OCI-LY3 (cell line): ENCODE measurements at regions not wholly inside any gene's neighbourhood (a gene's known extent, or its start where the extent isn't known, plus 50 kb on each side); places are given as distances from the start of the nearest gene placed in this dataset.

Experiments used
- H2AFZ ChIP-seq: fragments of 200-600, 300-600 bp; shearing (Covaris generic); 2 replicates; pipeline ENCODE4 v1.6.0; 2014; ENCODE audit warnings: antibody characterized with exemption, low read depth, low read length
- H3K27ac ChIP-seq: fragments of 200-600, 300-600 bp; sonication (generic); 2 replicates; pipeline ENCODE4 v1.5.1; 2014; ENCODE audit warnings: mild to moderate bottlenecking, low read length, moderate library complexity, mixed read lengths
- H3K27me3 ChIP-seq: fragments of 200-600, 300-600 bp; sonication (generic); 2 replicates; pipeline ENCODE4 v1.6.1; 2014; ENCODE audit warnings: low read depth, low read length, mixed read lengths
- H3K36me3 ChIP-seq: fragments of 200-600, 300-600 bp; sonication (generic); replicated peaks from 2 replicates; pipeline ENCODE3; 2014; ENCODE audit warnings: low read depth, low read length, mixed read lengths
- H3K4me1 ChIP-seq: fragments of 300-600, 200-600 bp; sonication (generic); 2 replicates; pipeline ENCODE4 v1.6.1; 2014; ENCODE audit warnings: low read length, mixed read lengths
- H3K4me2 ChIP-seq: fragments of 200-600, 300-600 bp; sonication (generic); 2 replicates; pipeline ENCODE4 v1.6.1; 2014; ENCODE audit warnings: low read length, mixed read lengths
- H3K4me3 ChIP-seq: fragments of 300-600, 200-600 bp; sonication (generic); 2 replicates; pipeline ENCODE4 v1.5.1; 2014; ENCODE audit warnings: antibody characterized with exemption, mild to moderate bottlenecking, low read length, moderate library complexity
- H3K79me2 ChIP-seq: fragments of 300-600, 200-600 bp; shearing (Covaris generic); 2 replicates; pipeline ENCODE4 v1.6.1; 2014; ENCODE audit warnings: mild to moderate bottlenecking, low read length, mixed read lengths
- H3K9ac ChIP-seq: fragments of 300-600, 200-600 bp; shearing (Covaris generic); 2 replicates; pipeline ENCODE4 v1.6.0; 2014; ENCODE audit warnings: mild to moderate bottlenecking, low read length, moderate library complexity
- H3K9me3 ChIP-seq: fragments of 200-600, 300-600 bp; shearing (Covaris generic); 2 replicates; pipeline ENCODE4 v1.6.1; 2014; ENCODE audit warnings: low read length, mixed read lengths; ENCODE audit not compliant: insufficient read depth
- H4K20me1 ChIP-seq: fragments of 200-600, 300-600 bp; sonication (generic); 2 replicates; pipeline ENCODE4 v1.6.1; 2016; ENCODE audit warnings: low read length, mixed read lengths; ENCODE audit not compliant: insufficient read depth
- EZH2phosphoT487 ChIP-seq: fragments of 200-600 bp; shearing (Covaris generic); IDR thresholded peaks from 2 replicates; pipeline ENCODE4 v1.6.1; 2018; ENCODE audit warnings: antibody characterized with exemption, mixed run types, low read depth
- TF ChIP-seq, protein P1 (sequence below): fragments of 200-600, 300-600 bp; sonication (generic); IDR thresholded peaks from 2 replicates; pipeline ENCODE4 v1.5.1; 2014; ENCODE audit warnings: antibody characterized with exemption, low read length, low read depth

DNA sequence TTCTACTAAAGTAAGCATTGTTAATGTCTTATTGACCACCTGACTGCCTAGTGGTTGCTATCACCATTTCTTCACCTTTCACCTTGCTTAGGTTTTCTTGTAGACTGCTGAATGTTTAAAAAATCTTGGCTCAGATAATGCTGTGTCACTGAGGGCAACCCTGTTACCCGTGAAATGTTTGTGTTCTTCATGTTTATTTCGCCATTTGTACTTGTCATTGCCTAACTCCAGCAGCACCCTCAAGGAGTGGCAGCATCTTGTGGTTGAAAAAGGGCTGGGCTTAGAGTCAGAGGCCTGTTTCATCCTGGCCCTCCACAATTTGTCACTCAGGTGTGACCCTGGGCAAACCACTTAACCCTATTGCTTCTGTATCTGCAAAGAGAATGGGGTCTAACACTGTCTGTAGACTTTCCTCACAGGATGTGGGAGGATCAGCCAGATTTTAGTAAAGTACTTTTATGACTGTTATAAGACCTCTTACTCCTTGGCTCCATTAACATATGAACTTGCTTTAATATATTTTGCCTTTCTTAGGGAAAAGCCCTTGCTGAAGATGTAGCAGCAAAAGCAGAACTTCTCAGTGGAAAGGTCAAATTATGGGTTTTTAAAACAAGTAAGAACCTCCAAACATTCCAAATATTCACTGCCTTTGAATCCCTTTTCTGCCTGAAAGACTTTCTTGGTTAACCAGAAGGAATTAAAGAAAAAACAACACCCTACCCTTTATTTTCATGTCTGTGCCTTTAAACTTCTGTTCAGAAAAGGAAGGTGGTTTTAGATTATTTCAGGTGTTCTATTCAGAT, 154.5 kb upstream of the C11orf87 start:
- H3K4me1 ChIP-seq = no peaks in the 10 kb centered on the region
- TF ChIP-seq EZH2phosphoT487 = no peak
- TF ChIP-seq, protein P1, sequence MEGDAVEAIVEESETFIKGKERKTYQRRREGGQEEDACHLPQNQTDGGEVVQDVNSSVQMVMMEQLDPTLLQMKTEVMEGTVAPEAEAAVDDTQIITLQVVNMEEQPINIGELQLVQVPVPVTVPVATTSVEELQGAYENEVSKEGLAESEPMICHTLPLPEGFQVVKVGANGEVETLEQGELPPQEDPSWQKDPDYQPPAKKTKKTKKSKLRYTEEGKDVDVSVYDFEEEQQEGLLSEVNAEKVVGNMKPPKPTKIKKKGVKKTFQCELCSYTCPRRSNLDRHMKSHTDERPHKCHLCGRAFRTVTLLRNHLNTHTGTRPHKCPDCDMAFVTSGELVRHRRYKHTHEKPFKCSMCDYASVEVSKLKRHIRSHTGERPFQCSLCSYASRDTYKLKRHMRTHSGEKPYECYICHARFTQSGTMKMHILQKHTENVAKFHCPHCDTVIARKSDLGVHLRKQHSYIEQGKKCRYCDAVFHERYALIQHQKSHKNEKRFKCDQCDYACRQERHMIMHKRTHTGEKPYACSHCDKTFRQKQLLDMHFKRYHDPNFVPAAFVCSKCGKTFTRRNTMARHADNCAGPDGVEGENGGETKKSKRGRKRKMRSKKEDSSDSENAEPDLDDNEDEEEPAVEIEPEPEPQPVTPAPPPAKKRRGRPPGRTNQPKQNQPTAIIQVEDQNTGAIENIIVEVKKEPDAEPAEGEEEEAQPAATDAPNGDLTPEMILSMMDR = no peak
- no peaks in the 10 kb centered on the region for H4K20me1 ChIP-seq
- no peaks in the 10 kb centered on the region for H3K27me3 ChIP-seq
- H2AFZ ChIP-seq = no peak overlapping the region
- no peak overlapping the region for H3K4me2 ChIP-seq
- no peak overlapping the region for H3K9ac ChIP-seq
- H3K27ac ChIP-seq = no peak overlapping the region
- no peak overlapping the region for H3K4me3 ChIP-seq
- H3K79me2 ChIP-seq = no peaks in the 10 kb centered on the region
- H3K36me3 ChIP-seq = no peaks in the 10 kb centered on the region
- H3K9me3 ChIP-seq = no peaks in the 10 kb centered on the region

DNA sequence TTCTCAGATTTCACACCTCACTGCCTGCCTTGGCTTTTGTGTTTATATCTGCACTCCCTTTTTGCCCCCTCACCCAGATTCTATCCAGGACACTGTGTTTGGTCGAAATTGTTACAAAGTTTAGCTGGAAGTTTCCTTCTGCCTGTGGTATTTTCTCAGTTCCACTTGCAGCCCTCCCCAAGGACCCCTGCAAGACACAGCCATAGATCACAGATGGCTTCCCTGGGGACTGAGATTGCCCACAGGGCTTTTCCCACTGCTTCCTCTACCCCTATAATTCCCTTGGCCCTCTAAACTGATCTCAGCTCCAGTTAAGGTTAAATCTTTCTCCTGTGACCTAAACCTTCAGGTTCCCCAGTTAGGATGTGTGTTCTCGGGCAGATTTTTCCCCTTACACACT, 146.1 kb upstream of the C11orf87 start:
- no peaks in the 10 kb centered on the region for H3K36me3 ChIP-seq
- TF ChIP-seq, protein P1 = no peak
- no peak for TF ChIP-seq EZH2phosphoT487
- H3K4me2 ChIP-seq = peak overlapping the region; percentile 68
- H2AFZ ChIP-seq = peak overlapping the region; percentile 54; the same call in 1 of the 2 replicates
- H4K20me1 ChIP-seq = no peaks in the 10 kb centered on the region
- H3K9me3 ChIP-seq = no peaks in the 10 kb centered on the region
- H3K9ac ChIP-seq = no peak overlapping the region
- 0 out of 2 replicates have a peak overlapping the region, but pooled peaks have one; percentile 18 for H3K4me3 ChIP-seq
- no peaks in the 10 kb centered on the region for H3K27me3 ChIP-seq
- H3K4me1 ChIP-seq = peaks cover 19% of the 10 kb centered on the region
- no peak overlapping the region for H3K27ac ChIP-seq
- no peaks in the 10 kb centered on the region for H3K79me2 ChIP-seq

DNA sequence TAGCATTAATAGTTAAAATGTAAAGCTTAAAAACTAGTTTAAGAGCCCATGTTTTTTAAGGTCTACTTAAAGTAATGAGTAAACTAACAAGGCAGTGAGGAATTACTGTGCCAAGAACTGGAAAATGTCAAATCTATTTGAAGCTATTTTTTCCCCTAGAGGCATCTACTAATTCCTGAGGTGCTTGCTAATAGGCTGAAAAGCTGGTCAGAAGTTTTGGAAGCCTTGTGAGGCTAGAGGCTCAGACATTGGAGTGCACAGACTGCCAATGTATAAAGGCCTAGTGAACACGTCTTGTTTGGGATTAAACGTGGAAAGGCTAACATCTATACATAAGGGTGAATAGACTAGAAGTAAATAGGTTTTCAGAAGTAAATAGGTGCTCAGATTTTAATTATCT, 136.5 kb upstream of the C11orf87 start:
- no peaks in the 10 kb centered on the region for H3K36me3 ChIP-seq
- H2AFZ ChIP-seq = no peak overlapping the region
- H3K9me3 ChIP-seq = no peaks in the 10 kb centered on the region
- no peak overlapping the region for H3K4me2 ChIP-seq
- TF ChIP-seq EZH2phosphoT487 = no peak
- TF ChIP-seq, protein P1 = no peak
- no peaks in the 10 kb centered on the region for H3K27me3 ChIP-seq
- no peak overlapping the region for H3K9ac ChIP-seq
- no peak overlapping the region for H3K4me3 ChIP-seq
- no peaks in the 10 kb centered on the region for H3K79me2 ChIP-seq
- no peaks in the 10 kb centered on the region for H3K4me1 ChIP-seq
- H3K27ac ChIP-seq = no peak overlapping the region
- H4K20me1 ChIP-seq = no peaks in the 10 kb centered on the region

DNA sequence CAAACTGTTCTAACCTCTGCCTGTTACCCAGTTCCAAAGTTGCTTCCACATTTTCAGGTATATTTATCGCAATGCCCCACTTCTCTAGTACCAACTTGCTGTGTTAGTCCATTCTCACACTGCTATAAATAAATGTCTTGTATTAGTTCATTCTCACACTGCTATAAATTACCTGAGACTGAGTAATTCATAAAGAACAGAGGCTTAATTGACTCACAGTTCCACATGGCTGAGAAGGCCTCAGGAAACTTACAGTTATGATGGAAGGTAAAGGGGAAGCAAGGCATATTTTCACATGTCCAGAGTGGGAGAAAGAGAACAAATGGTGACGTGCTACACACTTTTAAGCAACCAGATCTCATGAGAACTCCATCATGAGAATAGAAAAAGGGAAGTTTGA, 130.4 kb upstream of the C11orf87 start:
- Histone ChIP-seq H3K9me3 (no peaks in the 10 kb centered on the region), H4K20me1 (no peaks in the 10 kb centered on the region), H3K79me2 (no peaks in the 10 kb centered on the region), H3K27ac (no peak overlapping the region), H3K4me2 (no peak overlapping the region), H3K27me3 (no peaks in the 10 kb centered on the region), H3K9ac (no peak overlapping the region), H3K4me1 (peaks cover 7% of the 10 kb centered on the region), H3K4me3 (no peak overlapping the region), H2AFZ (no peak overlapping the region), H3K36me3 (no peaks in the 10 kb centered on the region)
- TF ChIP-seq EZH2phosphoT487 = no peak
- TF ChIP-seq, protein P1 = no peak
